Panc1 (cell line): ENCODE measurements at regions not wholly inside any gene's neighbourhood (a gene's known extent, or its start where the extent isn't known, plus 50 kb on each side); places are given as distances from the start of the nearest gene placed in this dataset.

Experiments used
- ATAC-seq: fragments of 200-7000 bp; cut with Tn5 transposase; 2 replicates; pipeline ENCODE4 v1.9.1; 2020; ENCODE audit warnings: mild to moderate bottlenecking, moderate library complexity
- BruUV-seq: library from RNA; stranded (reverse); fragments of 400-500 nt; replicated peaks from 2 replicates; lab custom pipeline; 2021; lab: Mats Ljungman, UMichigan
- CTCF ChIA-PET: fragments of 300-600 bp; sonication (Branson Sonifier 250); formaldehyde crosslinking; loops from one replicate; lab custom pipeline; 2022; ENCODE audit warnings: antibody characterized with exemption; lab: Charles Lee
- POLR2A ChIA-PET: fragments of 300-600 bp; sonication (Branson Sonifier 250); formaldehyde crosslinking; loops from one replicate; lab custom pipeline; 2022; ENCODE audit warnings: antibody characterized with exemption; lab: Charles Lee
- DNase-seq: peaks from one replicate; pipeline ENCODE4 v3.0.0-alpha.2; 2010; ENCODE audit warnings: low read depth, low spot score
- H3K27ac ChIP-seq: 2 replicates; pipeline ENCODE4 v1.5.1; 2011; ENCODE audit warnings: mild to moderate bottlenecking, low read length, inconsistent platforms
- H3K27me3 ChIP-seq: fragments of 200-500 bp; sonication (Bioruptor generic); 2 replicates; pipeline ENCODE4 v1.6.0; 2014; ENCODE audit warnings: low read length, inconsistent platforms; ENCODE audit not compliant: control insufficient read depth, insufficient read depth
- H3K36me3 ChIP-seq: fragments of 200-500 bp; sonication (Bioruptor generic); 2 replicates; pipeline ENCODE4 v1.5.1; 2014; ENCODE audit warnings: inconsistent platforms, mild to moderate bottlenecking, low read length, moderate library complexity; ENCODE audit not compliant: control insufficient read depth, insufficient read depth
- H3K4me1 ChIP-seq: 2 replicates; pipeline ENCODE4 v1.5.1; 2011; ENCODE audit warnings: inconsistent platforms, mild to moderate bottlenecking, low read length, moderate library complexity; ENCODE audit not compliant: control insufficient read depth, insufficient read depth
- H3K4me3 ChIP-seq, 2 experiments: 2 replicates each; pipeline ENCODE4 v1.5.1; 2011 to 2012; ENCODE audit warnings: low read depth in 2 of 2, low read length in 2 of 2, mild to moderate bottlenecking in 2 of 2, inconsistent platforms in 1 of 2, moderate library complexity in 1 of 2
- H3K9me3 ChIP-seq: fragments of 200-500 bp; sonication (Bioruptor generic); 2 replicates; pipeline ENCODE4 v1.5.1; 2014; ENCODE audit warnings: low read depth, mild to moderate bottlenecking, inconsistent platforms, low read length, moderate library complexity; ENCODE audit not compliant: control insufficient read depth, insufficient read depth
- POLR2AphosphoS5 ChIP-seq: IDR thresholded peaks from 2 replicates; pipeline ENCODE4 v1.6.1; 2012; ENCODE audit warnings: mild to moderate bottlenecking, low read depth, low read length, moderate library complexity
- SIN3A ChIP-seq: IDR thresholded peaks from 2 replicates; pipeline ENCODE4 v1.6.1; 2012; ENCODE audit warnings: low read depth, mild to moderate bottlenecking, low read length, moderate library complexity, borderline replicate concordance; ENCODE audit not compliant: insufficient read depth
- TCF7L2 ChIP-seq: IDR thresholded peaks from 2 replicates; pipeline ENCODE4 v1.6.1; 2011; ENCODE audit warnings: mild to moderate bottlenecking, low read depth, low read length, inconsistent platforms
- in situ Hi-C: cut with HindIII; loops from 2 replicates; pipeline ENCODE4 v1.10.0; 2016; ENCODE audit warnings: low sequenced_read_pairs, low pct_unique_long_range_greater_than_20kb
- intact Hi-C: fragments of 100-400 bp; cut with micrococcal nuclease; formaldehyde crosslinking; loops from one replicate; pipeline ENCODE4 v1.10.0; 2022; ENCODE audit not compliant: unreplicated experiment
- TF ChIP-seq, protein P1 (sequence below): fragments of 450-650 bp; IDR thresholded peaks from 2 replicates; pipeline ENCODE4 v1.5.1; 2017; ENCODE audit warnings: mild to moderate bottlenecking
- TF ChIP-seq, protein P2 (sequence below), 2 experiments: IDR thresholded peaks; 2 replicates each; pipeline ENCODE4 v1.6.1; 2011 to 2012; ENCODE audit warnings: low read depth in 2 of 2, control low read depth in 1 of 2, low read length in 1 of 2, mild to moderate bottlenecking in 1 of 2, moderate library complexity in 1 of 2; ENCODE audit not compliant: insufficient read depth in 1 of 2

DNA sequence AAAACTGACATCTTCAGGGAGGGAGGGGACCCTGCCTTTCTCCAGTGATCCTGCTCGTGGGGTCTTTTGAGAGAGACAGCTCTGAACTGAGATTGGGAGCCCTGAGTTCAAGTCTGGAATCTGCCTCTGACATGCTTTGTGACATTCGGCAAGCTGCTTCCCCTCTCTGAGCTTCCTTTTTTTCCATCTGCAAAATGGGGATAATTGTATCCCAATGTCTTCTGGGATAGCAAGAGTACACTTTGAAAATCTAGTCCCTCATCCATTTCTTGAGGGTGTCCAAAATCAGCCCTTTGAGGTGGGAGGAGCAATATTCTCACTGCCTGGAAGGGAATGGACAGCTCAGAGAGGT, 186.3 kb downstream of the RGS3 start:
- ATAC-seq, result no peak

DNA sequence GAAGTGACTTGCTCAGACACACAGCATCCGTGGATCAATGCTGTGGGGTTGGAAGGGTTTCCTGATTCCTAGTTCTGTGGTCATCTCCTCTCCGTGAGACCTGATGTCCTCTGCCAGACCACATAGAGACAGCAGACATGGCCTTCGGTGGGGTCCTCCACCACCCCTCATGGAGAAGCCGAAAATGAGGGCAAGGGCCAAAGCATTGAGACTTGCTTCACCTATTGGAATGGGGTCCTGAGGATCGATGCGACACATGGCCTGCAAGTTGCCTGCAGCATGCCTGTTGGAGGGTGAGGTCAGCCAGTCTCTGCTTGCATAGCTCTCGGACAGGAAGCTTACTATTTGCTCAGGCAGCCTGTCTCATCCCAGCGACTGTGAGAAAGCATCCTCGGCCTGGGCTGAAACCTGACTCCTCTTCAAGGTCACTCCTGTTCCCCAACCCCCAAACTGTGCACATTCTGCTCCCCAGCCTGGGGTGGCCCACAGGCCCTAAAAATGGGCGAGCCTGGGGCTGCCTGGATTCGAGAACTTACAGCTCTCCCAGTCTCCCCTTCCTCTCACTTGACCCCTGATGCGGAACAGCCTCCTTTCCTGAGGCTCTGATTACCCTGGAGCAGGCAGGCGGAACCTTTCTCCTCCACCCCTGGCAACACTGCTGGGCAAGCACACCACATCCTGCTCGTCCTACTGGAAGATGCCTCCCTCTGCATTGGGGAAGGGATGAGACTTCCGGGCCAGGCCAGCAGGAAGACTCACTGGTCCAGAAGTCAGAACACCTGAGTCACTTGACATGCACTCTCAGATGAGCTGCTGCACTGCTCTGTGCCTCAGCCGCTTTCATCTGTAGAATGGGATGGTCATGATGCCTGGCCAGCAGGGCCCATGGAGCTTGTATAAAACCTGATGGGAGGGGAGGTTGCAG, 186.9 kb downstream of the RGS3 start:
- in situ Hi-C loops (no loop called here), intact Hi-C loops (no loop called here)
- TF ChIP-seq, protein P1, sequence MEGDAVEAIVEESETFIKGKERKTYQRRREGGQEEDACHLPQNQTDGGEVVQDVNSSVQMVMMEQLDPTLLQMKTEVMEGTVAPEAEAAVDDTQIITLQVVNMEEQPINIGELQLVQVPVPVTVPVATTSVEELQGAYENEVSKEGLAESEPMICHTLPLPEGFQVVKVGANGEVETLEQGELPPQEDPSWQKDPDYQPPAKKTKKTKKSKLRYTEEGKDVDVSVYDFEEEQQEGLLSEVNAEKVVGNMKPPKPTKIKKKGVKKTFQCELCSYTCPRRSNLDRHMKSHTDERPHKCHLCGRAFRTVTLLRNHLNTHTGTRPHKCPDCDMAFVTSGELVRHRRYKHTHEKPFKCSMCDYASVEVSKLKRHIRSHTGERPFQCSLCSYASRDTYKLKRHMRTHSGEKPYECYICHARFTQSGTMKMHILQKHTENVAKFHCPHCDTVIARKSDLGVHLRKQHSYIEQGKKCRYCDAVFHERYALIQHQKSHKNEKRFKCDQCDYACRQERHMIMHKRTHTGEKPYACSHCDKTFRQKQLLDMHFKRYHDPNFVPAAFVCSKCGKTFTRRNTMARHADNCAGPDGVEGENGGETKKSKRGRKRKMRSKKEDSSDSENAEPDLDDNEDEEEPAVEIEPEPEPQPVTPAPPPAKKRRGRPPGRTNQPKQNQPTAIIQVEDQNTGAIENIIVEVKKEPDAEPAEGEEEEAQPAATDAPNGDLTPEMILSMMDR, result no peak
- TF ChIP-seq SIN3A (no peak), POLR2AphosphoS5 (no peak), TCF7L2 (no peak)
- TF ChIP-seq, protein P2, sequence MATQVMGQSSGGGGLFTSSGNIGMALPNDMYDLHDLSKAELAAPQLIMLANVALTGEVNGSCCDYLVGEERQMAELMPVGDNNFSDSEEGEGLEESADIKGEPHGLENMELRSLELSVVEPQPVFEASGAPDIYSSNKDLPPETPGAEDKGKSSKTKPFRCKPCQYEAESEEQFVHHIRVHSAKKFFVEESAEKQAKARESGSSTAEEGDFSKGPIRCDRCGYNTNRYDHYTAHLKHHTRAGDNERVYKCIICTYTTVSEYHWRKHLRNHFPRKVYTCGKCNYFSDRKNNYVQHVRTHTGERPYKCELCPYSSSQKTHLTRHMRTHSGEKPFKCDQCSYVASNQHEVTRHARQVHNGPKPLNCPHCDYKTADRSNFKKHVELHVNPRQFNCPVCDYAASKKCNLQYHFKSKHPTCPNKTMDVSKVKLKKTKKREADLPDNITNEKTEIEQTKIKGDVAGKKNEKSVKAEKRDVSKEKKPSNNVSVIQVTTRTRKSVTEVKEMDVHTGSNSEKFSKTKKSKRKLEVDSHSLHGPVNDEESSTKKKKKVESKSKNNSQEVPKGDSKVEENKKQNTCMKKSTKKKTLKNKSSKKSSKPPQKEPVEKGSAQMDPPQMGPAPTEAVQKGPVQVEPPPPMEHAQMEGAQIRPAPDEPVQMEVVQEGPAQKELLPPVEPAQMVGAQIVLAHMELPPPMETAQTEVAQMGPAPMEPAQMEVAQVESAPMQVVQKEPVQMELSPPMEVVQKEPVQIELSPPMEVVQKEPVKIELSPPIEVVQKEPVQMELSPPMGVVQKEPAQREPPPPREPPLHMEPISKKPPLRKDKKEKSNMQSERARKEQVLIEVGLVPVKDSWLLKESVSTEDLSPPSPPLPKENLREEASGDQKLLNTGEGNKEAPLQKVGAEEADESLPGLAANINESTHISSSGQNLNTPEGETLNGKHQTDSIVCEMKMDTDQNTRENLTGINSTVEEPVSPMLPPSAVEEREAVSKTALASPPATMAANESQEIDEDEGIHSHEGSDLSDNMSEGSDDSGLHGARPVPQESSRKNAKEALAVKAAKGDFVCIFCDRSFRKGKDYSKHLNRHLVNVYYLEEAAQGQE (IDR thresholded peaks at IDR 0.05; ENCODE audit: insufficient read depth in 1 of 2, low read depth in 2 of 2, low read length in 1 of 2), result no peak
- Histone ChIP-seq H3K4me1 (no peaks in the 10 kb centered on the region), H3K9me3 (no peaks in the 10 kb centered on the region), H3K4me3 (no peak overlapping the region), H3K36me3 (no peaks in the 10 kb centered on the region), H3K27me3 (no peaks in the 10 kb centered on the region), H3K27ac (no peak overlapping the region)
- peak; percentile 74 for ATAC-seq
- BruUV-seq, result no TSS peak
- CTCF ChIA-PET, result no interaction called here
- peak; percentile 28 for DNase-seq
- POLR2A ChIA-PET, result no interaction called here

More for the DNA sequence above, 186.3 kb downstream of the RGS3 start:
- intact Hi-C loops (no loop called here), in situ Hi-C loops (no loop called here)
- Histone ChIP-seq H3K4me3 (no peak overlapping the region), H3K27me3 (no peaks in the 10 kb centered on the region), H3K9me3 (no peaks in the 10 kb centered on the region), H3K27ac (no peak overlapping the region), H3K36me3 (no peaks in the 10 kb centered on the region), H3K4me1 (no peaks in the 10 kb centered on the region)
- TF ChIP-seq, protein P1, result no peak
- TF ChIP-seq, protein P2 (IDR thresholded peaks at IDR 0.05; ENCODE audit: insufficient read depth in 1 of 2, low read depth in 2 of 2, low read length in 1 of 2), result no peak
- TF ChIP-seq TCF7L2 (no peak), POLR2AphosphoS5 (no peak), SIN3A (no peak)
- CTCF ChIA-PET, result no interaction called here
- no TSS peak for BruUV-seq
- POLR2A ChIA-PET, result no interaction called here
- no peak for DNase-seq
